Prostate gland (tissue), 2 donors: ENCODE measurements at regions not wholly inside any gene's neighbourhood (a gene's known extent, or its start where the extent isn't known, plus 50 kb on each side); places are given as distances from the start of the nearest gene placed in this dataset.

Experiments
- DNase-seq: peaks from one replicate; pipeline ENCODE4 v3.0.0-alpha.2; 2019; ENCODE audit warnings: low spot score
- H3K27ac ChIP-seq, 2 donors: fragments of 200-600 bp; sonication (generic); 2 replicates each; pipeline ENCODE4 v1.5.1; 2017 to 2019
- H3K27me3 ChIP-seq: fragments of 200-600 bp; sonication (generic); replicated peaks from 2 replicates; pipeline ENCODE4 v1.5.1; 2019; ENCODE audit not compliant: insufficient read depth
- H3K36me3 ChIP-seq, 2 donors: fragments of 200-600 bp; sonication (generic); 1 replicate in 1 of 2; 2 replicates in 1 of 2; pipeline versions ENCODE4 v1.5.1 to v1.8.1; 2017 to 2019
- H3K4me1 ChIP-seq: fragments of 200-600 bp; sonication (generic); replicated peaks from 2 replicates; pipeline ENCODE4 v1.5.1; 2019
- H3K4me3 ChIP-seq, 2 donors: fragments of 200-600 bp; sonication (generic); 2 replicates each; pipeline ENCODE4 v1.5.1; 2017 to 2019
- H3K9me3 ChIP-seq: fragments of 200-600 bp; sonication (generic); 2 replicates; pipeline ENCODE4 v1.5.1; 2017
- POLR2A ChIP-seq: fragments of 450-650 bp; IDR thresholded peaks from one replicate; pipeline ENCODE4 v1.6.1; 2016; ENCODE audit warnings: antibody characterized with exemption, mild to moderate bottlenecking
- POLR2AphosphoS5 ChIP-seq: sonication (generic); formaldehyde crosslinking; IDR thresholded peaks from one replicate; pipeline ENCODE4 v1.6.1; 2017; ENCODE audit warnings: antibody characterized with exemption
- WGBS: methylation state at CpG from one replicate; pipeline ENCODE4 v1.1.5; 2018; 5-methylcytosine and 5-hydroxymethylcytosine counted together
- intact Hi-C: fragments of 100-400 bp; cut with DNase I; formaldehyde crosslinking; loops from one replicate; pipeline ENCODE4 v1.14.2; 2022
- TF ChIP-seq, protein P1 (sequence below), 4 experiments: fragments of 200-600 bp in 2 of 4; fragments of 450-650 bp in 2 of 4; sonication (generic) in 2 of 4; IDR thresholded peaks; 1 replicate in 3 of 4; 2 replicates in 1 of 4; pipeline ENCODE4 v1.5.1; 2016 to 2019; ENCODE audit warnings: antibody characterized with exemption in 4 of 4, mild to moderate bottlenecking in 2 of 4, moderate library complexity in 2 of 4

DNA sequence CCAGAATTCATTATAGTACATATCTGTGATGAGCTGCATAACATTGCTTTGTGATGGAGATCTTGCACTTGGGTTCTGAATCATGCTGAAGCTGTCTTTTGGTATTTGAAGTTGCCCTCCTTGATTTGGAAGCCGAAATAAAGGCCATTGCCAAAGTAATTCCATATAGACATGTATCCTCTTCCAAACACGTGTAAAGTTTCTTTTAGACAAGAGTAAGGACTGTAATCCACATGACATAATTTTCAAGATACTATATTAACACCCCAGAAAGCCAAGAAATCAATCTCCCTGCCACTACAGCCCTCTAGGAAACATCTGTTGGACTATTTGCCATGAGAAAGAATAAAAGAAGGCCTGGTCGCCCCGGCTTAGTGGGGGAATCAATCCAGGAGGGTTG, 754.2 kb downstream of the FGF9 start:
- Histone ChIP-seq H3K4me1 (no peaks in the 10 kb centered on the region), H3K27ac (no peak overlapping the region), H3K9me3 (no peaks in the 10 kb centered on the region), H3K27me3 (no peaks in the 10 kb centered on the region), H3K36me3 (no peaks in the 10 kb centered on the region), H3K4me3 (no peak overlapping the region)
- 85% methylated on average over 4 of the region's 4 CpGs for WGBS
- TF ChIP-seq, protein P1, sequence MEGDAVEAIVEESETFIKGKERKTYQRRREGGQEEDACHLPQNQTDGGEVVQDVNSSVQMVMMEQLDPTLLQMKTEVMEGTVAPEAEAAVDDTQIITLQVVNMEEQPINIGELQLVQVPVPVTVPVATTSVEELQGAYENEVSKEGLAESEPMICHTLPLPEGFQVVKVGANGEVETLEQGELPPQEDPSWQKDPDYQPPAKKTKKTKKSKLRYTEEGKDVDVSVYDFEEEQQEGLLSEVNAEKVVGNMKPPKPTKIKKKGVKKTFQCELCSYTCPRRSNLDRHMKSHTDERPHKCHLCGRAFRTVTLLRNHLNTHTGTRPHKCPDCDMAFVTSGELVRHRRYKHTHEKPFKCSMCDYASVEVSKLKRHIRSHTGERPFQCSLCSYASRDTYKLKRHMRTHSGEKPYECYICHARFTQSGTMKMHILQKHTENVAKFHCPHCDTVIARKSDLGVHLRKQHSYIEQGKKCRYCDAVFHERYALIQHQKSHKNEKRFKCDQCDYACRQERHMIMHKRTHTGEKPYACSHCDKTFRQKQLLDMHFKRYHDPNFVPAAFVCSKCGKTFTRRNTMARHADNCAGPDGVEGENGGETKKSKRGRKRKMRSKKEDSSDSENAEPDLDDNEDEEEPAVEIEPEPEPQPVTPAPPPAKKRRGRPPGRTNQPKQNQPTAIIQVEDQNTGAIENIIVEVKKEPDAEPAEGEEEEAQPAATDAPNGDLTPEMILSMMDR (IDR thresholded peaks at IDR 0.05): no peak
- TF ChIP-seq POLR2AphosphoS5 (no peak), POLR2A (no peak)
- intact Hi-C loops: no loop called here
- DNase-seq: no peak

DNA sequence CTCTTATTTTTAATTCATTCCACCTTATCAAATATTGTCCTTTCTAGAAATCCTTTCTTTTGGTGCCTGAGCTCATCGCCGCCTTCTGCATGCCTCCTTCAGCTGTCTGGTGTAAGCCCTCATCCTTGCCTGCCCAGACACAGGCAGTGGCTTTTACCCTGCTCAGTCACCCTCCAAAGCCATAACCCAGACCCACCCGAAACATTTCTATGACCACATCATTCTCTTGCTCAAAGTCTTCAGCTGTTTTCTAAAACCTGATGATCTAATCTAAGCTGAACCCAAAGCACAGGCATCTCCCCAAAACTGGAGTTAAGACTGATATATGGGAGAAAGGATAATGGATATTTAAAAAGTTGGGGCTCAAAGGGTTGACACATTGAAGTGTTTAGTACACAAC, 753.7 kb upstream of the SGCG start:
- Histone ChIP-seq H3K27ac (no peak overlapping the region), H3K4me3 (no peak overlapping the region), H3K27me3 (no peaks in the 10 kb centered on the region), H3K36me3 (no peaks in the 10 kb centered on the region), H3K9me3 (no peaks in the 10 kb centered on the region), H3K4me1 (no peaks in the 10 kb centered on the region)
- no peak for TF ChIP-seq POLR2AphosphoS5
- TF ChIP-seq, protein P1 (IDR thresholded peaks at IDR 0.05): no peak
- TF ChIP-seq POLR2A: no peak
- no peak for DNase-seq
- 96% methylated on average over 3 of the region's 3 CpGs for WGBS
- intact Hi-C loops: no loop called here

DNA sequence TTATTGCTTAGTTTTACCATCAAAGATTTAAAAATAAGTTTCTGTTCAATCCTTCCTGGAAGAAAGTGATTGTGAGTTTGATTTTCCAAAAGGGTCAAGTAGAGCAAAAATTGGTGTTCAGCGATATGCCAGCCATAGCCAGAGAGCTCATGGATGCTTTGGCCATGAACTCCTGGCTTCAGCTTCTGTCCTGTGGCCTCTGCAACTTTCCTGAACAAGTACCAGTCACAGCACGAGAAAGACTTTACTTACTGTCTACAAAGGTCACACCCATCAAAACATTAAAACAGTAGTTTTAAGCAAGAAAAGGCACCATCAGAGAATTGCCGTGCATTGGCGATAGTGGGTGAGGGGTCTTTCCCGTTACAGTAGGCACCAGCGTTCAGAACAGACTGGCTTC, 753.0 kb upstream of the SGCG start:
- Histone ChIP-seq H3K4me3 (no peak overlapping the region), H3K4me1 (no peaks in the 10 kb centered on the region), H3K9me3 (no peaks in the 10 kb centered on the region), H3K27me3 (no peaks in the 10 kb centered on the region), H3K36me3 (no peaks in the 10 kb centered on the region), H3K27ac (no peak overlapping the region)
- intact Hi-C loops: no loop called here
- no peak for DNase-seq
- TF ChIP-seq POLR2AphosphoS5: no peak
- no peak for TF ChIP-seq POLR2A
- TF ChIP-seq, protein P1 (IDR thresholded peaks at IDR 0.05): no peak
- 82% methylated on average over 6 of the region's 6 CpGs for WGBS

DNA sequence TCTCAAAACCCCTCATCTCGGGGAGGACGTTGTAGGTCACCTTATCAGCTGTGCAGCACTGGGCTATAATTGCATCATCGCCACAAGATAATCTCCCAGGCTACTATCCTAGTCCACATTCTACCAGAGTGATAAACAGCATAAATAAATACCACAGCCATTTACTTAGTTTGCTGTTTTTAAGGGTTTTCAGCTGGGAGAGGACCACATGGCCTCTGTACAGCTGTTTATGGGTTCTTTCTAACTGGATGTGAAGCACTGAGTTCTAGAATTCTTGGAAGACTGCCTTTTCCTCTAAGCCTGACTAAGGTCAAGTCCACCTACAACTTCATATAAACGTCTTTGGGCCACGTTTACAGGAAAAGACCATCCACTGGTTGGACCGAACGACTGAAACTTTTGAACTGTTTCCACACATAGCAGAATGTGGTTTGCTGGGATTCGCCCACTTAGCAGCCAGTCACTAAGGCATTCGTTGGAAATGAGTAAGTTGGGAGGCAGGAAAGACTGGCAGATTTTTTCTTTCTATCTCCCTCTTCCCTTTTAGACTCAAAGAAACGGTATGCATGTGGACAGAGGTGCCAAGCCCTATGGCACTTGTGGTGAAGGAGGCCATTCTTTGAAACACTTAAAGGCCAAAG, 752.5 kb upstream of the SGCG start:
- no peak for DNase-seq

DNA sequence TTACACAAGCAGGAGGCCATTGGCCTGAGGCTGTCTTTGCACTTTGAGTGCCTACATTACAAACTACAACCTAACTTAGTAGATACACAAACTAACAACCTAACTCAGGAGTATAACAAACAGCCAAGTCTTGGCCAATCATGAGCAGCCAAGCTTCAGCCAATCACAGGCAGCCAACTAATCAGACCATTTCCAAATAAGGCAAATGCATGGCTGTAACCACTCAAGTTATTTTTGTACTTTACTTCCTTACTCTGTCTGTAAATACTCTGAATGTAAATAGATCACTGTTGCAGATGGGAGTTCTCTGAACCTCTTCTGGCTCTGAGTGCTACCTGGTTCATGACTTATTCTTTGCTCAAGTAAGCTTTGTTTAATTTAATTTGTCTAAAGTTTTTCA, 748.1 kb upstream of the SGCG start:
- H3K4me1 ChIP-seq: no peaks in the 10 kb centered on the region
- H3K27me3 ChIP-seq: no peaks in the 10 kb centered on the region
- intact Hi-C loops: no loop called here
- TF ChIP-seq POLR2A: no peak
- TF ChIP-seq, protein P1 (IDR thresholded peaks at IDR 0.05): no peak
- H3K27ac ChIP-seq: no peak overlapping the region
- H3K36me3 ChIP-seq: no peaks in the 10 kb centered on the region
- H3K9me3 ChIP-seq: no peaks in the 10 kb centered on the region
- DNase-seq: no peak
- no peak overlapping the region for H3K4me3 ChIP-seq

More for the DNA sequence above, 752.5 kb upstream of the SGCG start:
- intact Hi-C loops: no loop called here
- Histone ChIP-seq H3K9me3 (no peaks in the 10 kb centered on the region), H3K4me1 (no peaks in the 10 kb centered on the region), H3K27me3 (no peaks in the 10 kb centered on the region), H3K36me3 (no peaks in the 10 kb centered on the region), H3K4me3 (no peak overlapping the region), H3K27ac (no peak overlapping the region)
- TF ChIP-seq, protein P1 (IDR thresholded peaks at IDR 0.05): no peak
- TF ChIP-seq POLR2AphosphoS5: no peak
- no peak for TF ChIP-seq POLR2A
- 64% methylated on average over 10 of the region's 10 CpGs for WGBS
